ENCODE measurements at regions not wholly inside any gene's neighbourhood (a gene's known extent, or its start where the extent isn't known, plus 50 kb on each side); places are given as distances from the start of the nearest gene placed in this dataset.
"Not testable (repeated sequence)": the region's sequence is repeated elsewhere in the genome, so short reads cannot be mapped to it uniquely, and the experiment has no call there.

- no peak for DNase-seq (ENCODE audit: extremely low read depth, low read depth)
- H3K4me3 ChIP-seq (replicated peaks; ENCODE audit: low read depth, low read length), result no peak overlapping the region
- TF ChIP-seq, protein P1, sequence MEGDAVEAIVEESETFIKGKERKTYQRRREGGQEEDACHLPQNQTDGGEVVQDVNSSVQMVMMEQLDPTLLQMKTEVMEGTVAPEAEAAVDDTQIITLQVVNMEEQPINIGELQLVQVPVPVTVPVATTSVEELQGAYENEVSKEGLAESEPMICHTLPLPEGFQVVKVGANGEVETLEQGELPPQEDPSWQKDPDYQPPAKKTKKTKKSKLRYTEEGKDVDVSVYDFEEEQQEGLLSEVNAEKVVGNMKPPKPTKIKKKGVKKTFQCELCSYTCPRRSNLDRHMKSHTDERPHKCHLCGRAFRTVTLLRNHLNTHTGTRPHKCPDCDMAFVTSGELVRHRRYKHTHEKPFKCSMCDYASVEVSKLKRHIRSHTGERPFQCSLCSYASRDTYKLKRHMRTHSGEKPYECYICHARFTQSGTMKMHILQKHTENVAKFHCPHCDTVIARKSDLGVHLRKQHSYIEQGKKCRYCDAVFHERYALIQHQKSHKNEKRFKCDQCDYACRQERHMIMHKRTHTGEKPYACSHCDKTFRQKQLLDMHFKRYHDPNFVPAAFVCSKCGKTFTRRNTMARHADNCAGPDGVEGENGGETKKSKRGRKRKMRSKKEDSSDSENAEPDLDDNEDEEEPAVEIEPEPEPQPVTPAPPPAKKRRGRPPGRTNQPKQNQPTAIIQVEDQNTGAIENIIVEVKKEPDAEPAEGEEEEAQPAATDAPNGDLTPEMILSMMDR (IDR thresholded peaks at IDR 0.05; ENCODE audit: low read depth, low read length, missing control alignments), result no peak
Observed at GRCh38 chr10:8156918-8157317, 102.4 kb downstream of the GATA3 start.

- TF ChIP-seq, protein P1 (IDR thresholded peaks at IDR 0.05; ENCODE audit: low read depth, low read length, missing control alignments), result no peak
- no peak overlapping the region for H3K4me3 ChIP-seq (replicated peaks; ENCODE audit: low read depth, low read length)
- DNase-seq (ENCODE audit: extremely low read depth, low read depth), result no peak
Observed at GRCh38 chr10:8158193-8159071, 103.9 kb downstream of the GATA3 start.

GRCh38 chr10:8159341-8160165 is 105.1 kb downstream of the GATA3 start:
- TF ChIP-seq, protein P1 (IDR thresholded peaks at IDR 0.05; ENCODE audit: low read depth, low read length, missing control alignments), result no peak
- H3K4me3 ChIP-seq (replicated peaks; ENCODE audit: low read depth, low read length), result no peak overlapping the region
- no peak for DNase-seq (ENCODE audit: extremely low read depth, low read depth)

DNA sequence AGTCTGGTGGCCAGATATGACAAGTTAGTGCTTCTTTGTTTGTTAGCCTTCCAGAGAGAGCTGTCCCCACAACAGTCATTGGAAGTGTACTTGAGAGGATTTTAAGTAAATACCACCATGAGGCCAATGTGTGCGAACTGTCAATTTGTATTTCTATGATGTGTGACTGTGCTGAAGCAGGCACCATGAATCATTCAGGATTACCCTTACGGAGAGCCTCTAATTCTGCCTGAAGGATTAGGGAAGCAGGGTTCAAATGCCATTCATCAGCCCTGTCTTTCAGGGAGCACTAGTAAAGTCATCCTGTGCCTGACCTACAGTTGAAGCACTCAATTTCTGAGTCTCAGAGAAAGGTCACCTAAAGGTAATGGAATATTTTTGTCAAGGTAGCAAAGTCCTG is 109.3 kb downstream of the GATA3 start:
- DNase-seq (ENCODE audit: extremely low read depth, low read depth), result no peak
- no peak overlapping the region for H3K4me3 ChIP-seq (replicated peaks; ENCODE audit: low read depth, low read length)
- TF ChIP-seq, protein P1 (IDR thresholded peaks at IDR 0.05; ENCODE audit: low read depth, low read length, missing control alignments), result no peak

GRCh38 chr10:8164640-8165039 is 110.2 kb downstream of the GATA3 start:
- DNase-seq (ENCODE audit: extremely low read depth, low read depth); H3K4me3 ChIP-seq (replicated peaks; ENCODE audit: low read depth, low read length): not testable (repeated sequence)

- no peak for DNase-seq (ENCODE audit: extremely low read depth, low read depth)
- H3K4me3 ChIP-seq (replicated peaks; ENCODE audit: low read depth, low read length), result no peak overlapping the region
- TF ChIP-seq, protein P1 (IDR thresholded peaks at IDR 0.05; ENCODE audit: low read depth, low read length, missing control alignments), result no peak
Observed at GRCh38 chr10:8168836-8169235, 114.3 kb downstream of the GATA3 start.

GRCh38 chr10:8171008-8171407 is 116.5 kb downstream of the GATA3 start:
- H3K4me3 ChIP-seq (replicated peaks; ENCODE audit: low read depth, low read length), result no peak overlapping the region
- no peak for DNase-seq (ENCODE audit: extremely low read depth, low read depth)
- TF ChIP-seq, protein P1 (IDR thresholded peaks at IDR 0.05; ENCODE audit: low read depth, low read length, missing control alignments), result no peak
